NCI-H2107 treated with DMSO at 0.1 percent for 48 hours (cell line): ENCODE measurements at regions not wholly inside any gene's neighbourhood (a gene's known extent, or its start where the extent isn't known, plus 50 kb on each side); places are given as distances from the start of the nearest gene placed in this dataset.
"Not testable (repeated sequence)": the region's sequence is repeated elsewhere in the genome, so short reads cannot be mapped to it uniquely, and the experiment has no call there.

Experiments used
- DNase-seq: peaks from one replicate; lab custom pipeline; 2025; ENCODE audit not compliant: unreplicated experiment; lab: John Stamatoyannopoulos, UW

DNA sequence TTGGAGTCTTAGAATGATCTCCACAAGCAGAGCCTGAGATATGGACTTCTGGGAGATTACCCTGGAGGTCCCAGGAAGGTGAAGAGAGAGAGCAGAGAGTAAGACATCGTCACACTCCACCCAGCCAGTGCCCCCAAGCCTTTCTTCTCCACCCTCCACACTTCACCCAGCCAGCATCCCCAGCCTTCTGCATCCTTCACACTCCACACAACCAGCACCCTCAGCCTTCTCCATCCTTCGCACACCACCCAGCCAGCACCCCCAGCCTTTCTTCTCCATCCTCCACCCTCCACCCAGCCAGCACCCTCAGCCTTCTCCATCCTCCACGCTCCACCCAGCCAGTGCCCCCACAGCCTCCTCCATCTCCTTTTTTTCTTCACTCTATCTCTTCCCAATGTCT is 603.9 kb upstream of the B3GAT1 start:
- no peak for DNase-seq

DNA sequence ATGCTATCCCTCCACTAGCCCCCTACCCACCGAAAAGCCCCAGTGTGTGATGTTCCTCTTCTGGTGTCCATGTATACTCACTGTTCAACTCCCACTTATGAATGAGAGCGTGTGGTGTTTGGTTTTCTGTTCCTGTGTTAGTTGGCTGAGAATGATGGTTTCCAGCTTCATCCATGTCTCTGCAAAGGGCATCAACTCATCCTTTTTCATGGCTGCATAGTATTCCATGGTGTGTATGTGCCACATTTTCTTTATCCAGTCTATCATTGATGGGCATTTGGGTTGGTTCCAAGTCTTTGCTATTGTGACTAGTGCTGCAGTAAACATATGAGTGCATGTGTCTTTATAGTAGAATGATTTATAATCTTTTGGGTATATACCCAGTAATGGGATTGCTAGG is 599.3 kb upstream of the B3GAT1 start:
- not testable (repeated sequence) for DNase-seq

DNA sequence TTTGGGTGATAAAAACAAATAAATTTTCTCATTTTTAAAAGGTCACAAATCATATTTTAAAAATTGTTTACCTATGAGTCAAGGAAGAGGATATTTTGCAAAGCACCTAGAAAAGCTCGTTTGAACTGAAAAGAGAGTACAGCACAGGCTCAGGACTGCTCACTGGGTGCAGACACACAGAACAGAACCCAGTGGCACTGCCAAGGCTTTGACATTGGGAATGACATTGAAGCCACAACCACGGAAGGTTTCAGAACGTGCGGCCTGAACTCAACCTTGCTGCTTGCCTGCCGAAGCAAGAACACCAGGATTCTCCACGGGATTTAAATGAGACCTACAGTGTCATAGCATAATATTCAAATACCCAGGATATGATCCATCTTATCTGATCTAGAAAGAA is 597.1 kb upstream of the B3GAT1 start:
- no peak for DNase-seq

DNA sequence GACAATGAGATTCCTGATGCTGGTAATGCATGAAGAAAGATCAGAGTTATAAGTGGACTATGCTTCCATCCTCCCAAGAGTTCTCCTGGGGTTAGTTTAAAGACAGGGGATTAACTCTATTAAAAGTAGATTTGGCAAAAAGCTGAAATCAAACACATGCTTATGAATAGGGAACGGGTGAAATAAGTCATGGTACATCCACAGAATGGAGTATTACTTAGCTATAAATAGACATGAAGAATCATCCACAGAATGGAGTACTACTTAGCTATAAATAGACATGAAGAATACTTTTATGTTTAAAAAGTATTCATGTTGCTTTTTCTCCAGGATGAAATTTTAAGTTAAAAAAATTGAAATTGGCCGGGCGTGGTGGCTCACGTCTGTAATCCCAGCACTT is 596.4 kb upstream of the B3GAT1 start:
- DNase-seq = no peak

DNA sequence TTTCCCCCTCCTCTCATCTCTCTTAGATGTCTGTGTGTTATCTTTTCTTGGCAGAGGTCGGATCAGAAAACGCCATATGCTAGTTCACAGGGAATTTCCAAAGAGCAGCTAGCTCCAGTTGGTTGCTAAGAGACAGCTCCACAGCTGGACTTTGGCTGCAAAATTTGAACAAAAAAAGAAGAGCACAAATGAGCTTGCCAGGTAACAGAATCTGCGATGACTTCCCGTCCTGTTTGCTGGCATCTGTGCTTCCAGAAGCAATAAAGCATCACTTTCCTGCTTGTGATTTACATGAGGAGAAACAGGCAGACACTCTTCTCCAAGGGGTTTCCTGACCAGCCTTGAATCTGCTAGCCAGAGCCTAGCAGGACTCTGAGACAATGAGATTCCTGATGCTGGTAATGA is 596.0 kb upstream of the B3GAT1 start:
- DNase-seq = no peak

DNA sequence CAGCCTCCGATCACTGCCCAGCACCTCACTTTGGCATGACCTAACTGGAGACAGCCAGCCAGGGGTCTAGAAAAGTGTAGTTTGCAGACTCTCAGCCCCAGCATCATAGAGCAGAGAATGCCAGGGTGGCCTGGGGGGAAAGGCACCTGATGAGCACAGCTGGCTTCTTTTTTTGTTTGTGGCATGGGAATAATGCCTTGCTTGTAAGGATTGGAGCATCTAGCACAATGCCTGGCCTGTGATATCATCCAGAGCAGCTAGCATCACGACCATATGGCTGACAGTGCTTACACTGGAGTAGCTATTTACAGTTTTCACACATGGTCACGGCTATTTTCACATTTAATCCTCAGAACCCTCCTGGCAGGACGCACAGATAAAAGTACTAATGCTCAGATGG is 594.8 kb upstream of the B3GAT1 start:
- no peak for DNase-seq

DNA sequence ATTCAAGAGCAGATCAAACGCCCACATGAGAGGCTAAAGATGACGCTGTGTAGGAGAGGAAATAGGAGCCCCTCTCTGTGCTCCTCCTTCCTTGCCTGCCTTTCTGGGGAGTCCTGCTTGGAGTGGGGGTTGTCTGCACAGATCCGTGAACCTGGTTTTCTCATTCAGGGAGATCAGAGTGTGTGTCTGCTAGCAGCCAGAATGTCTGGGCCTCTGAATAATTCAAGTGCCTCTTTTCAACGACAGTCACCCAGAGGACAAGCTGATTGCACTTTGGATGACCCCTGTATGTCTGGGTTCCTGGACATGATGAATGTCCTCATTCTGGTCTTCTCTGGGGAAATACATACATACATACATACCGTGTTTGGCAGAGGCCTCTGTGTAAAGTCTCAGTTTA is 592.5 kb upstream of the B3GAT1 start:
- no peak for DNase-seq

DNA sequence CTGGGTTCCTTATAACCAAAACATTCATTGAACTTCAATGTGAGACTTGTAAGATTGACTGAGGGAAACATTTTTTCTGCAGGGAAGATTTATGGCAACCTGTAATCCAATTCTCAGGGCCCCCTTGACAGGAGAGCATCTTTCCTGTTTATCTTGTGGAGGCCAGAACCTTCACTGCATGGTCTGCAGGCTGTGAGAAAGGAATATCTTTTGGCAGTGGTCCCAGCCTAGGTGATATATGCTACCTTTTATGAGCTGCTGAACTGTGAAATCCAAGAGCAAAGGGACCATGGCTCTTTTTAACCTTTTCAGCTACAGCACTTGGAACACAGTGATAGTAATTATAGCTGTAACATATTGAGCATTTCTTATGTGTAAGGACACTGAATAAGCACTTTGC is 590.2 kb upstream of the B3GAT1 start:
- DNase-seq = no peak

DNA sequence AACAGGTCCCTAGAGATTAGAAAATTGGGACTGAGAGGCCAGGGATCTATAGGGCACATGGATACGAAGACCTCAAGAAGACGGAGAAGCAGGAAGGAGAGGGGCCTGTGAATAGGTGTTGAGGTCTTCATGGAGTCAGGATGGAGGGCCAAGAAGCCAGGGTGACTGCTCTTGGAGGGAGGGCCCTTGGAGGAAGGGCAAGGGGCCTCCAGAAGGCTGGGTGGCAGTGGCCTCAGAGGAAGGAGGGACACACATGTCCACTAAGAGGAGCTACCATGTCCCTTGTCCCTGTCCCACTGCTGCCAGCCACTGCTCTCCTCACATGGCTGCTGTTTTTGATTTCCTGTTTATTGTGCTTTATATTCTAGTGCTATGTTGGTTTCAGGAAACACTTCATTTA is 589.5 kb upstream of the B3GAT1 start:
- no peak for DNase-seq

DNA sequence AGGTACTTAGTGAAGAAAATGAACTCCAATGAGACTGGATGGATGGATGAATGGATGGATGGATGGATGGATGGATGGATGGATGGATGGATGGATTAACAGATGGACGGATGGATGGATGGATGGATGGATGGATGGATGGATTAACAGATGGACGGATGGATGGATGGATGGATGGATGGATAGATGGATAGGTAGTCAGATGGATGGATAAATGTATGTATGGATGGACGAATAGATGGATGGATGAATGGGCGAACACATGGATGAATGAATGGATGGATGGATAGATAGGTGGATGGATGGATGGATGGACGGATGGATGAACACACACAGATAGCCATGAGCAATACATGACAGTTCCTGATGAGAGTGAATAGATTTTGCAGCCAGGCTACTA is 589.0 kb upstream of the B3GAT1 start:
- DNase-seq = not testable (repeated sequence)

DNA sequence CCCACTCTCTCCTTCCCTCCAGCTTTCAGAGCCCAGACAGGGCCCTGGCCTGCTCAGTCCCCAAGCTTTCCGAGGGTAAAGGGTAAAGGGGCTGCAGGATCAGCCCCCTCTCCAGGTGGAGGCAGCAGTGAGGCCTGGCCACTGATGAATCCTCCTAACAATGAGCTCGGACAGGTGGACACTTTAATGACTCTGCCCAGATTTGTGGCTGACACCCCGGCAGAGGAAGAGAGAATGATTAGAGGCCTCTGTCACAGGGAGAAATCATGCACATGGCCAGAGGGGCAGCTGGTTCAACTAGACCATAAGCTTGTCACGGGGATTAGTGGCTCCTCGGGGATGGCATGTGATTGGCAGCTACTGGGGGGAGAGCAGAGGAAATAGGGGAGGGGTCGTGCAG is 587.5 kb upstream of the B3GAT1 start:
- no peak for DNase-seq

DNA sequence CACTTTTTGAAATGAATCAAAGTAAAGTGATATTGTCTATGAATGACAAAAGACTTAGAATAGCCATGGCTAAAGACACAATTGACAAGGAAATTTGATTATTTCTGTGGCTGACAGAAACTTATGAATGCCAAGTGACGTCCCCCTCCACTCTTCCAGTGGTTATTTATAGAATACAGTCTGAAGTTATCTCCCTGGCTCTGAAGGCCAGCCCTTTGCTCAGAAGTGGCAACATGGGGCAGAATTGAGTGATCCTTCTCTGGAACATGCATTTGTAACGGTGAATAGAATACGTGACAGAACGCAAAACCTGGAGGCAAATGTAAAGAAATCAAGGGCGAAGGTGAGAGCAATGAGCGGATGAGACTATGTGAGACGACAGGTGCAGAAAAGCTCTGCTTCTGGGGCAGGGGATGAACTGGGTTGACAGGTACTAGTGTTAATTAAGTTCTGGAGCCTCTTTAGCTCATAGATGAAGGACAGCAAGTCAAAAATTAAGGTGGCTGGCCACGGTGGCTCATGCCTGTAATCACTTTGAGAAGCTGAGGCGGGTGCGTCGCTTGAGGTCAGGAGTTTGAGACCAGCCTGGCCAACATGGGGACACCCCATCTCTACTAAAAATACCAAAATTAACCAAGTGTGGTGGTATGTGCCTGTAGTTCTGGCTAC is 585.7 kb upstream of the B3GAT1 start:
- DNase-seq = no peak

DNA sequence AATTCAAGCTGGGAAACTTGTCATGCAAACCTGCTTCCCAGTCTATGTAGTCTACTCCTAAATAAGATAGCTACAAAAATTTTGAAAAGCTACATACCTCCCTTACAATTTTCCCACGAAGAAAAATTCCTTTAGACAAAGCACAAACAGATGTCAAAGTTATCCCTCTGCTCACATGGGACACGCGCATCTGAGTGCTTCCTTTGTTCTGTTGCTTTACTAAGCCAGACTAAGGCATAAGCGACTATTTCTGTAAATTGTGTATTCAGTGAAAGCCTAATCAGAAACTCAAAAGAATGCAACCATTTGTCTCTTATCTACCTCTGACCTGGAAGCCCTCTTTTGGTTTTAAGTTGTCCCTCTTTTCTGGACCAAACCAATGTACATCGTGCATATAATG is 583.7 kb upstream of the B3GAT1 start:
- DNase-seq = no peak

DNA sequence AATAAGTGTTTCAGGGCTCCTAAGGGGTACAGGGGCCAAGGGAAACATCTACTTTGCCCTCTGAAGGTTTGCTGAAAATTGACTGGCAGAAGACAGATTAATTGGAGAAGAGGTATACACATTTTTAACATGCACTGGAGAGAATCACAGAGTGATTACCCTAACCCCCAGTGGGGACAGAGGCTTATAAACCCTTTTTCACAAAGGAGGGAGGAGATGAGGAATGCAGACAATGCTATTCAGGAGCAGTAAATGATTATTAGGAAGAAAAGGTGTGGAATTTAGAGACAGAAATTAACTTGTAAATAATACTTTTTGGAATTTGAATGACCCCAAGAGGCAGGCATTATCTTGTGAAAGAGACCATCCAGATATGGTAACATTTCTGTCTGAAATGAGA is 582.4 kb upstream of the B3GAT1 start:
- DNase-seq = no peak

DNA sequence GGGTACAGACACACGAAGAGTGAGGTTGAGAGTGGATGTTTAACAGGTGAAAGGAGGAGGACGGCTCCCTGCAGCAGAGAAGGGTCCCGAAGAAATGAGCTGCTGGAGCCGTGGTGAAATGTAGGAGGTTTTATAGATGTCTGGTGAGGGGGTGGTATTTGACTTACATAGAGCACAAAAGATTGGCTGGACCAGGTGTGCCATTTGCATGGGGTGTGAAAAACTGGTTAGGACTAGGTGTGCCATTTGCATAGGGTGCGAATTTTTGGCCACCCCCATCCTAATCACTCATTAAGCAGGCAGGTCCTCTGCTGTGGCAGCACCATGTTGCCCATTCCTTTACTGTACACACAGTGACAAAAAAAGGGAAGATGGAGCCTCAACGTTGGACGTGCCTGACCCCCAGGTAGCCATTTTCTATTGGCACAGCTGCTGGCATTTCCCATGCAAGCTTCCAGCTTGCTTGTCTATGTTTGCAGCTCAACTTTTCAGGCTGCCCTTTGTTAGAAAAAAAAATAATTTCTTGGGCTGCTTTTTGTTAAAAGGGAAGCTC is 581.7 kb upstream of the B3GAT1 start:
- no peak for DNase-seq

DNA sequence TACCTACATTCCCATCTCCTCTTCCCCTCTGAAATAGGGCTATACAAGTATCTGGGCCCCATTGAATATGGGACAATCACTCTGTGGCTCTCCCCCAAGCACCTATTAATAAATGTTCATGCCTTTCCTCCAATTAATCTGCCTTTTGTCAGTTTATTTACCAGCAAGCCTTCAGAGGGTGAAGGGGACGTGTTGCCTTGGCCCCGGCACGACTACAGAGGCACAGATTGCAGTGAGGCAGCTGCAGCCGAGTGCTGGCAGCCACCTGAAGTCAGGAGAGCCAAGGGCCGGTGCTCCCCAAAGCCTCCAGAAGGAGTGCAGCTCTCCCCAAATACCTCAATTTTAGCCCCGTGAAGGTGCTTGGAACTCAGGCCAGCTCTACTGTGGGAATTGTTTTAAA is 580.9 kb upstream of the B3GAT1 start:
- DNase-seq = no peak

DNA sequence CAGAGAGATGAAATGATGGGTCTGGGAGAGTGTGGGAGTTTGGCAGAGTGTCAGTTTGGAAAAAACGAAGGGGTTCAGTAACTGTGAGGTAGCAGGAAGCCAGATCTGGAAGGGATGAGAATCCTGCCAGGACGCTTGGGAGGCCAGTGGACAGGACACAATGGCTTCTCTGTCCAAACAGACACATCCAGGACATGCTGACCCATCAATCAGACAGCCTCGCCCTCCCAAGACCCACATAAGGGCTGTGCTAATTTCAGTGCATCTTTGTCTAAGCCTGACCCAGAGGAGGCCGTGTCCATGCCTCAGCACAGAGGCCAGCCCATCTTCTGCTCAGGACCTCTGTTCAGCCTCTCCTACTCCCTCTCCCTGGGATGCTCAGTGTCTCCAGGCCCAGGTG is 576.5 kb upstream of the B3GAT1 start:
- no peak for DNase-seq

DNA sequence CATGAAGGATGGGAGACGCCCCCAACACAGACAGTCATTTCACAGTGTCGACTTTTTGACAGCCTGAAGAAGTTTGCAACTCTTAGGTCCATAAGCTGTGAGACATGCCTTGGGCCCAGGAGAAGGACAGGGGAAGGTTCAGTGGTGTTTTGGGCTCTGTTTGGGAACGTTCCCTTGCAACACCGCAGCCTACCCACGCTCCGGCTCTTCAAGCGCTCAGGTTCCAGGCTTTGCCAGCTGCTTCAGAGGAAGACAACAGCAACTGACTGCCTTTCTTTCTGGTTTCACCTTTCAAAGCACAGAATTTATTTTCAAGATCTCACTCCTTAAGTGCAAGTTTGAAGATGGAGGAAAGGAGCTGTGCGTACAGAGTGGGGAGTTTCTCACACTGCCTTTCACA is 575.8 kb upstream of the B3GAT1 start:
- no peak for DNase-seq

DNA sequence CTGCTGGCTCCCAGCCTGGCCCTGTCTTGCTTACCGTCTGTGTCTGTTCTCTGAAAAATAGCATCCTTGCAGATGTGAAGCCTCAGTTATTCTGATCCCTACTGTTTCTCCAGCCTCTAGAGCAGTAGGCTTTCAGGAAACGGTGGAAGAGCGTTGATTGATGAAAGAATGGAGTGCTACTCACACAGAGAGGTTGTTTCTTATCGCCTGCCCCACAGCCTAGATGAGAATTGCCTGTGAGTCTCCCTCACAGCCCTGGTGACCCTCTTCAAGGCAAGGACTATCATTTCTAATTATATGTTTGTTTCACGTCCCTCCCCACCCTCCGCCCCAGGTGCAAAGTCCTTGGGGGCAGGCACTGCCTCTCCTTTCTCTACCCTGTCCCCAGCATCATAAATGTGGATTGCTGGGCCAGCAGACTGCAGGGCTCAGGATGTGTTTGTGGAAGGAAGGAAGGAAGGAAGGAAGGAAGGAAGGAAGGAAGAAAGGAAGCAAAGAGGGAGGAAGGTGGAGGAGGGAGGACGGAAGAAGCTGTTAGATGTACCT is 575.3 kb upstream of the B3GAT1 start:
- no peak for DNase-seq

DNA sequence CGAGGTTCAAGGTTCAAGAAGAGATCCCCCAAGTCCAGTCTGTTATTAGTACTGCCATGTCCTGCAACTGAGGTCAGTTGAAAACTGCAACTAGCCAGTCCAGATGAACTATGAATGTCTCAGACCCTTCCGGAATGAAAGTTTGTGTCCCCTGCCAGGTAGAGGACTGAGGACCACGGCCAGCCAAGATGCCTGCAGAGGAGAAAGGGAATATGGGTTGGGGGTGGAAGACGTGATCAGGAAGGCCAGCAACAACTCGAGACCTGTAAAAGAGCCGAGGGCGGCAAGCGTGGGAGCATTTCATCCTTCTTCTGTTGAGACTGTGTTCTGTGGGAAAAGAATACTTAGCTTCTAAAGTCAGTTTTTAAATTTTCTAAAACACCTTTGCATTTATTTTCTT is 572.4 kb upstream of the B3GAT1 start:
- no peak for DNase-seq

DNA sequence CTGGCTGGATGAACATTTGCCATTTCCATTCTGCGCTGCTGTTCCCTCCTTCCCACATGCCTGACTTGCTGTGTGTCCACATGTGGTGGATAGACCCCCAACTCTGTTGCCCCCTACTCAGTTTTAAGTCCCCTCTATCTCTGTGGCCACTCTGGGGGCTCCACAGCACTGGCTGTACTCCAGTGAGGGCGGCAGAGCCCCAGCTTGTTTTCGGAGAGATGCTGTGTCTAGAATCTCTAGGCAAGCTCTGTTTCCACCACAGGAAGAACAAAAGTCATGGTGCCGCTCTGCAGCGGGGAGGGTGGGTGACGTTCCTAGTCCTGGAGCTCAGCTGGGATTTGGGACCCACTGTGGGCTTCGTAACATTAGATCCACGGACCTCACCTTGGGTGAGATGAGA is 570.4 kb upstream of the B3GAT1 start:
- DNase-seq = not testable (repeated sequence)

DNA sequence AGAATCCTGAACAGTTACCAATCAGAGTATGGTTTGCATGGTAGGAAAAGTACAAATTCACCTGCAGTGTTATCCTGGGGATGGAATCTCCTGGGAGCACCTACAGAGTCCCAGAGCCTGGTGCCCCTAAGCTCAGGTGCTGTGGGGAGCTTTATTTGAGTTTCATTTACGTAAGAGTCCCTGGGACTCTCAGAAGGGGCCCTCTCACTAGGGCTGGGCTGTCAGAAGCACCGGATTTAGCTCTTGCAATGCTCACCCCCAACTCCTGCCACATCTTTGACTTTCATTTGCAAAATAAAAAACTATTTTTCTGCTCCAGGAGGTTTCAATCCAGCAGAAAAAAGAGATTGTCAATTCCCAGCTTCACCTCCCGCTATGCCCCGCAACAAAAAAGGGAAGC is 569.8 kb upstream of the B3GAT1 start:
- DNase-seq = no peak
